ENCODE measurements at regions not wholly inside any gene's neighbourhood (a gene's known extent, or its start where the extent isn't known, plus 50 kb on each side); places are given as distances from the start of the nearest gene placed in this dataset.

GRCh38 chr22:47345025-47345424 is 582.6 kb downstream of the TBC1D22A start:
- in situ Hi-C loops (cut with MboI; ENCODE audit: low sequenced_read_pairs) (no loop called here), intact Hi-C loops (cut with micrococcal nuclease) (no loop called here), dilution Hi-C loops (cut with HindIII; ENCODE audit: low sequenced_read_pairs, unreplicated experiment) (no loop called here)
- DNase-seq (no peak), ATAC-seq (ENCODE audit: low read depth) (no peak)
- Histone ChIP-seq H3K9me3 (ENCODE audit: control insufficient read depth, insufficient read depth, low read length) (peaks cover 7% of the 10 kb centered on the region), H3K9ac (ENCODE audit: low read depth, low read length) (no peak overlapping the region), H3K4me1 (ENCODE audit: control insufficient read depth, insufficient read depth, low read length) (no peaks in the 10 kb centered on the region), H3K4me2 (ENCODE audit: low read depth, low read length) (no peak overlapping the region), H2AK5ac (ENCODE audit: low read depth, low read length) (no peak overlapping the region), H3K4me3 (ENCODE audit: insufficient read depth, low read depth, low read length) (no peak overlapping the region), H2BK5ac (ENCODE audit: low read depth, low read length, poor library complexity, severe bottlenecking) (no peak overlapping the region), H4K20me1 (ENCODE audit: insufficient read depth, low read length) (no peaks in the 10 kb centered on the region), H3K4ac (ENCODE audit: low read depth, low read length) (no peak overlapping the region), H4K5ac (ENCODE audit: low read depth, low read length) (no peak overlapping the region), H3K36me3 (ENCODE audit: control insufficient read depth, insufficient read depth, low read length) (no peaks in the 10 kb centered on the region), H4K91ac (ENCODE audit: insufficient read depth, low read depth, low read length) (no peak overlapping the region), H2BK15ac (ENCODE audit: low read depth, low read length) (no peak overlapping the region), H3K23ac (ENCODE audit: low read depth, low read length) (no peak overlapping the region), H3K79me1 (ENCODE audit: low read depth in 1 of 2, low read length in 2 of 2) (no peaks in the 10 kb centered on the region), H4K8ac (ENCODE audit: low read depth in 2 of 2, low read length in 2 of 2) (no peak overlapping the region), H3K56ac (ENCODE audit: extremely low read depth, insufficient read depth, low read length) (no peak overlapping the region), H3K18ac (ENCODE audit: low read depth, low read length) (no peak overlapping the region), H3K27me3 (ENCODE audit: control insufficient read depth, insufficient read depth, low read length) (no peaks in the 10 kb centered on the region), H2AK9ac (replicated peaks; ENCODE audit: low read depth, low read length, poor library complexity) (no peak overlapping the region), H3K27ac (ENCODE audit: insufficient read depth, low read length) (no peak overlapping the region), H3K14ac (replicated peaks; ENCODE audit: low read depth, low read length) (no peak overlapping the region), H3K9me1 (ENCODE audit: insufficient read depth, low read length) (no peaks in the 10 kb centered on the region), H2AFZ (replicated peaks; ENCODE audit: low read length, poor library complexity) (no peak overlapping the region), H2BK20ac (ENCODE audit: low read depth, low read length) (no peak overlapping the region), H2BK120ac (ENCODE audit: low read depth, low read length) (no peak overlapping the region)
- WGBS, 2 experiments (ENCODE audit: extremely low coverage in 2 of 2, insufficient read length in 1 of 2) = 46% methylated on average over 3 of the region's 7 CpGs; no CpG with 5 or more reads in 1 of the 2 experiments
- ChIA-PET CTCF (no interaction called here), POLR2A (ENCODE audit: unreplicated experiment) (no interaction called here)
- no TSS peak for BruUV-seq (replicated peaks)
- TF ChIP-seq CTCF (conservative IDR thresholded peaks at IDR 0.05; ENCODE audit: low read depth, low read length) = no peak

Data from IMR-90 (cell line).